Fibroblast of pulmonary artery (primary cell): ENCODE measurements at regions not wholly inside any gene's neighbourhood (a gene's known extent, or its start where the extent isn't known, plus 50 kb on each side); places are given as distances from the start of the nearest gene placed in this dataset.

Experiments
- DNase-seq: peaks from one replicate; pipeline ENCODE4 v3.0.0-alpha.2; 2010; ENCODE audit warnings: low read depth
- H3K4me3 ChIP-seq: replicated peaks from 2 replicates; pipeline ENCODE4 v1.5.1; 2011; ENCODE audit warnings: low read depth, mild to moderate bottlenecking, control low read depth, low read length, moderate library complexity
- TF ChIP-seq, protein P1 (sequence below): IDR thresholded peaks from 2 replicates; pipeline ENCODE4 v1.5.1; 2011; ENCODE audit warnings: mild to moderate bottlenecking, control low read depth, low read length, inconsistent platforms; ENCODE audit errors: missing control alignments

DNA sequence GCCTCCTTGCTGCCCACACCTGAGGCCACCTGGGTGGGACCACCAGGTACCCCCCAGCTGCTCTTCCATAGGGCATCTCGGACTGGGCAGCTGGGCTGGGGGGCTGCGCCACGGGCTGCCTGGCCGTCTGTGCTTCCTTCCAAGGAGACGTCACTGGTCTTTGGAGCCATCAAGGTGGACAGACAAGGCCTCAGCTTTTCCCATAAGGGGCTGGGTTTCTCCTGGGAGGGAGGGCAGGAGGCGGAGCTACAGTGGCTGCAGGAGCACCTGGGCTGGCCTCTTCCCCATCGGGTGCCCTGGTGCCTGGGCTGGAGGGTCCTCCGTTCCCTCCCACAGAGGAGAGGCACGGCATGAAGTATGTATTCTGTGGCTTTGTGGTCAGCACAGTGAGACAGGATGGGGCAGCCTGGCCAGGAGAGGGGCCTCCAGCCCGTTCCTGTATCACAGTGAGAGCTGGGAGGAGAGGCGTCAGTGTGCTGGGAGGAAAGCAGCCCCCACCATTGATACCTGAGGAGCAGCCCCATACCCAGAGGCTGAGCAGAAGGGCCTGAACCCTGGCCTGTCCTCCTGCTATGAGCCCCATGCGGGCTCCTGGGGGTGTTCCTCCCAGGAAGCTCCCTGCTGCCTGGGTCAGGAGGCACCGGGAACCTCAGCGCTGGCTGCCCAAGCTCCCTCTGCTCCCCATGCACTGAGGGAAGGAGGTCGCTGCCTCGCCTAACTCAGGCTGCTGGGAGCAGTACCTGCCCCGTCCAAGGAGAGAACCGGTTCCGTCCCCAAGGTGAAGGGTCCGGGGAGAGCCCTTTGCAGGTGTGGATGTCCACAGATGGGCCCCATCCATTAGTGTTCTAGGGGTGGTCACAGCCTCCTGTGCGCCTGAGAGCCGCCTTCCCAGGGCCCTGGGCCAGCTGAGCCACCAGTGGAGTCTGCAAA is 1075.0 kb downstream of the BRD1 start:
- TF ChIP-seq, protein P1, sequence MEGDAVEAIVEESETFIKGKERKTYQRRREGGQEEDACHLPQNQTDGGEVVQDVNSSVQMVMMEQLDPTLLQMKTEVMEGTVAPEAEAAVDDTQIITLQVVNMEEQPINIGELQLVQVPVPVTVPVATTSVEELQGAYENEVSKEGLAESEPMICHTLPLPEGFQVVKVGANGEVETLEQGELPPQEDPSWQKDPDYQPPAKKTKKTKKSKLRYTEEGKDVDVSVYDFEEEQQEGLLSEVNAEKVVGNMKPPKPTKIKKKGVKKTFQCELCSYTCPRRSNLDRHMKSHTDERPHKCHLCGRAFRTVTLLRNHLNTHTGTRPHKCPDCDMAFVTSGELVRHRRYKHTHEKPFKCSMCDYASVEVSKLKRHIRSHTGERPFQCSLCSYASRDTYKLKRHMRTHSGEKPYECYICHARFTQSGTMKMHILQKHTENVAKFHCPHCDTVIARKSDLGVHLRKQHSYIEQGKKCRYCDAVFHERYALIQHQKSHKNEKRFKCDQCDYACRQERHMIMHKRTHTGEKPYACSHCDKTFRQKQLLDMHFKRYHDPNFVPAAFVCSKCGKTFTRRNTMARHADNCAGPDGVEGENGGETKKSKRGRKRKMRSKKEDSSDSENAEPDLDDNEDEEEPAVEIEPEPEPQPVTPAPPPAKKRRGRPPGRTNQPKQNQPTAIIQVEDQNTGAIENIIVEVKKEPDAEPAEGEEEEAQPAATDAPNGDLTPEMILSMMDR: no peak
- H3K4me3 ChIP-seq: no peak overlapping the region
- DNase-seq: no peak

DNA sequence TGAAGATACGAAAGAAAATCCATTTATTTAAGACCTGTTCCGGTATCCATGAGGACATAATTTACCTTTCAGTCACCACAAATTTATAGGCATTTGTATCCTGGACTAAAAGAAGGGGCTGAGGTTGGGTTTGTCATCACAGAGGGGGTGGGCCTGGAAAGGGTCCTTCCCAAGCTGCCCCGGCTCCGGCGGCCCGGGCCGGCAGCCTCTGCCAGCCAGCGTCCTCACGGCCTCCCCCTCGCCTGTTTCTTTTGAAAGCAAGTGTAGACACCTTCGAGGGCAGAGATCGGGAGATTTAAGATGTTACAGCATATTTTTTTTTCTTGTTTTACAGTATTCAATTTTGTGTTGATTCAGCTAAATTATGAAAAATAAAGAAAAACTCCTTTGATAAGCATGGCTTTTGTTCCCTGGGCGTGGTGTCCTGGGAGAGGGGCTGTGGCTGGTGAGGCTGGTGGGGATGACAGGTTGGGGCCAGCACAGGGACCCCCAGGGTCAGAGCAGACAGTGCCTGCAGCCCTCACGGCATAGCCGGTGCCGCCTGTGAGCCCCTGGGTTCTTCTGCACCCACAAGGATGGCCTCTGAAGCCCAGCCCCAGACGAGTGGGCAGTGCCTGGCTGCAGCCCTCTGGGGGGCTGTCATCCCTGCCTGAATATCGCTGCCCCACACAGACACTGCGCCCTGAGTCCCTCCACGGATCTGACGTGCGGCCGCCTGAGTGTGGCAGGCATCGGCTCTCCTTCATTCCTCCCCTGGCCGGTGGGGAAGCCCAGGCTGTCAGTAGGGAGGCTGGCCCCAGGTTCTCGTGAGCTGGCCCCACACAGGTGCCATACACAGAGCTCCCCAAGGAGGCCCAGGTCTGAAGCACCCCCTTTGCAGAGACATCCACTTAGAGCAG is 1075.9 kb downstream of the BRD1 start:
- no peak for DNase-seq
- no peak overlapping the region for H3K4me3 ChIP-seq
- TF ChIP-seq, protein P1: no peak

DNA sequence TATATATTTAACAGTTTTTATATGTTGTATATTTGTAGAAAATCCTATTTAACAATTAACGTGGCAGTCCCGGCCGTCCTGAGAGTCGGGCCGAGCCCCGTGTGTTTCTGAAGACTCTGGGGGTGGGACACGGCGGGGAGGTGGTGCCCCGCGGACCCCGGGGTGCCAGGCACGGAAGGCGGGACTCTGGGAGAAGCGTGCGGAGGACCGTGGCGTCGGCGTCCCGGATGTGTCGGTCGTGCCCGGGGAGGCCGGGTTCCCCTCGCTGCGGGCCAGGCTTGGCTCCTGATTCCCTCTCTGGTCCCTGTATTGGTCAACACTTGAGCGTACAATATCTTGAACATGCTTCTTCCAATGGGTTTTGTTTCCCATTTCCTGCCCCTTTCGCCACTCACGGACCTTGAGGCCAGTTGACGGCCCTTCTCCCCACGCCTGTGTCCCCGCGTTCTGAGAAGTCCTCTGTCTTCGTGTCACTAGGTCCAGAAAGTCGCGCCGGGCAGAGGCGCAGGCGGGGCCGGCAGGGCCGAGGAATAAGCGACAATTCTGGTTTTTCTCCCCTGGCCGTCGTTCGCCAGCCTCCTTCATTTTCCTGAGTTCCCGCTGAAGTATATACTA is 1076.7 kb downstream of the BRD1 start:
- no peak overlapping the region for H3K4me3 ChIP-seq
- no peak for DNase-seq
- TF ChIP-seq, protein P1: no peak

DNA sequence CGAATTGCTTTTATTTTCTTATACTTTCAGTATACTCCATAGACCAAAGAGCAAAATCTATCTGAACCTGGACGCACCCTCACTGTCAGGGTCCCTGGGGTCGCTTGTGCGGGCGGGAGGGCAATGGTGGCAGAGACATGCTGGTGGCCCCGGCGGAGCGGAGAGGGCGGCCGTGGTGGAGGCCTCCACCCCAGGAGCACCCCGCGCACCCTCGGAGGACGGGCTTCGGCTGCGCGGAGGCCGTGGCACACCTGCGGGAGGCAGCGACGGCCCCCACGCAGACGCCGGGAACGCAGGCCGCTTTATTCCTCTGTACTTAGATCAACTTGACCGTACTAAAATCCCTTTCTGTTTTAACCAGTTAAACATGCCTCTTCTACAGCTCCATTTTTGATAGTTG is 1077.4 kb downstream of the BRD1 start:
- DNase-seq: no peak
- no peak overlapping the region for H3K4me3 ChIP-seq
- TF ChIP-seq, protein P1: no peak

DNA sequence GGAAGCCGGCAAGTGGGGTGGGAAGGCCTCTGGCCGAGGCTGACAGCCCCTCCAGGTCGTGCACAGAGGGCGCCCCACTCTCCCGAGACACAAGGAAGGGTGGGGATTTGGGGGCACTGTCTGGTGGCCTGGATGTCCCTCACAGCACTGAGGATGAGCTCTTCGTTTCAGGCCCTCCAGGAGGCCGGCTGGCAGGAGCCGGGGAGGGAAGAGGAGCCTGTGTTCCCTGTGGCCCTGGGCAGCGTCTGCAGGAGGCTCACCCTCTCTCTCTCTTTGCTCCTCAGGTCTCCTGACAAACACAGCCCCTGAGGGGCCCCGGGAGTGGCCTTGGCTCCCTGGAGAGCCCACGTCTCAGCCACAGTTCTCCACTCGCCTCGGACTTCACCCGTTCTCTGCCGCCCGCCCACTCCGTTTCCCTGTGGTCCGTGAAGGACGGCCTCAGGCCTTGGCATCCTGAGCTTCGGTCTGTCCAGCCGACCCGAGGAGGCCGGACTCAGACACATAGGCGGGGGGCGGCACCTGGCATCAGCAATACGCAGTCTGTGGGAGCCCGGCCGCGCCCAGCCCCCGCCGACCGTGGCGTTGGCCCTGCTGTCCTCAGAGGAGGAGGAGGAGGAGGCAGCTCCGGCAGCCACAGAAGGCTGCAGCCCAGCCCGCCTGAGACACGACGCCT is 1078.0 kb downstream of the BRD1 start:
- H3K4me3 ChIP-seq: no peak overlapping the region
- TF ChIP-seq, protein P1: no peak
- DNase-seq: no peak

DNA sequence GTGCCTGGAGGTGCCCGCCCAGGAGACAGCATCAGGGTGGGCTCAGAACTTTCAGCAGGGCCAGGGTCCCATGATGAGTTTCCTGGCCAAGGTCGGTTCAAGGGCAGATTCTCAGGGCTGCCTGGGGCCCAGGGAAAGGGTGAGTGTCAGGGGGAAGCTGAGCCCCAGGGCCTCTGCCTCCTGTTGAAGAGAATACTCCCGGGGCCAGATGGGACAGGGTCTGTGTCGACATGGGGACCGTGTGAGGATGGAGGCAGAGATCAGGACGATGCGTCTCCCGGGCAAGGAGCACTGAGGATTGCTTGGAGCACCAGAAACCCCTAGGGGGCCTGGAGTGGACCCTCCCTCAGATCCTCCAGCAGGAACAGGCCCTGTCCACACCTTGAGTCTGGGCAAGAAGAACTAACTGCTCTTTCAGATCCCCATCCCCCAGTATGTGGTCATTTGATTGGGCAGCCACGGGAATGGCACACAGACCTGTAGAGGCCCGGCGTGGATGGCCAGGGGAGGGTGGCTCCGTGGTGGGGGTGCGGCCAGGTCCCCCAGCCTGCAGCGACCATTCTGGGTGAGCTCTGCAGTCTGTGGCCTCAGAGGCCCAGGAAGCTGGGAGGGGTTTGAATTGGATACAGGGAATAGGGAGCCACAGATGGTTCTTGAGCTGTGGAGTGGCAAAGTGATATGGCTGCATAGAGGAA is 1078.7 kb downstream of the BRD1 start:
- TF ChIP-seq, protein P1: no peak
- no peak for DNase-seq
- no peak overlapping the region for H3K4me3 ChIP-seq
